IPS DF 6.9 (cell line): ENCODE measurements at regions not wholly inside any gene's neighbourhood (a gene's known extent, or its start where the extent isn't known, plus 50 kb on each side); places are given as distances from the start of the nearest gene placed in this dataset.
A peak's percentile ranks its signal among the peaks of the same experiment; 100 is the strongest.

Experiments used
- DNase-seq: peaks from one replicate; pipeline ENCODE4 v3.0.0-alpha.2; 2013; ENCODE audit warnings: low read depth, low spot score
- H3K27ac ChIP-seq: one replicate; pipeline ENCODE4 v1.5.1; 2013; ENCODE audit warnings: low read length, control low read depth
- H3K27me3 ChIP-seq: 2 replicates; pipeline ENCODE4 v1.6.1; 2013; ENCODE audit warnings: mild to moderate bottlenecking, low read length; ENCODE audit not compliant: control insufficient read depth, insufficient read depth
- H3K36me3 ChIP-seq: 2 replicates; pipeline ENCODE4 v1.6.1; 2013; ENCODE audit warnings: low read length; ENCODE audit not compliant: control insufficient read depth, insufficient read depth
- H3K4me1 ChIP-seq: 2 replicates; pipeline ENCODE4 v1.6.1; 2013; ENCODE audit warnings: low read length; ENCODE audit not compliant: control insufficient read depth, insufficient read depth
- H3K4me3 ChIP-seq: 2 replicates; pipeline ENCODE4 v1.5.1; 2013; ENCODE audit warnings: mild to moderate bottlenecking, low read length
- H3K9me3 ChIP-seq: 2 replicates; pipeline ENCODE4 v1.6.1; 2013; ENCODE audit warnings: low read length, inconsistent platforms; ENCODE audit not compliant: control insufficient read depth, insufficient read depth
- WGBS: extraction: QIAGEN DNeasy Blood & Tissue Kit; methylation state at CpG from one replicate; pipeline ENCODE4 v1.1.7; 2013; ENCODE audit warnings: mixed read lengths, missing lambda C conversion rate; ENCODE audit not compliant: insufficient read length, insufficient coverage; 5-methylcytosine and 5-hydroxymethylcytosine counted together

DNA sequence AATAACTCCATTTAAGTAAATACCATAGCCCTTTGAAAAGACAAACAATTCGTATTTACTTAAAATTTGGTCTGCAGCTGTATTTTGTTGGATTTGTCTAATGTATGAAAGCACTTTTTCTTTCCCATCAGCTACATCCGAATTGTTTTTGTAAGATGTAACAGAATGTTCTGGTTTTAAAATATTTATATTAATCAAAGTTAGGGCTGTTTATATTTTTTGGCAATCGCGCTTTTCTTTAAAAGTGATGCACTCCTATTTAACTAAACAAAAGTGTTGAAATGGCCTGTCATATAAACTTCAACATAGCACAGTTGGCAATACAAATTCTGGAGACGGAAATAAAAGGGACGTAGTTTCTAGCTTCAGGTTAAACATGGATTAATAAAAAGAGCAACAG is 216.3 kb upstream of the ADGRL2 start:
- no peaks in the 10 kb centered on the region for H3K4me1 ChIP-seq
- H3K4me3 ChIP-seq, result no peak overlapping the region
- H3K27ac ChIP-seq, result no peak overlapping the region
- H3K9me3 ChIP-seq, result no peaks in the 10 kb centered on the region
- no peaks in the 10 kb centered on the region for H3K36me3 ChIP-seq
- no peaks in the 10 kb centered on the region for H3K27me3 ChIP-seq
- DNase-seq, result no peak
- WGBS, result no CpG with 5 or more reads among the region's 6 CpGs

GRCh38 chr1:81583878-81584277 is 216.9 kb upstream of the ADGRL2 start:
- Histone ChIP-seq H3K27me3 (no peaks in the 10 kb centered on the region), H3K4me1 (no peaks in the 10 kb centered on the region), H3K27ac (no peak overlapping the region), H3K9me3 (no peaks in the 10 kb centered on the region), H3K36me3 (no peaks in the 10 kb centered on the region), H3K4me3 (no peak overlapping the region)
- no peak for DNase-seq
- WGBS, result no CpG with 5 or more reads among the region's 4 CpGs

DNA sequence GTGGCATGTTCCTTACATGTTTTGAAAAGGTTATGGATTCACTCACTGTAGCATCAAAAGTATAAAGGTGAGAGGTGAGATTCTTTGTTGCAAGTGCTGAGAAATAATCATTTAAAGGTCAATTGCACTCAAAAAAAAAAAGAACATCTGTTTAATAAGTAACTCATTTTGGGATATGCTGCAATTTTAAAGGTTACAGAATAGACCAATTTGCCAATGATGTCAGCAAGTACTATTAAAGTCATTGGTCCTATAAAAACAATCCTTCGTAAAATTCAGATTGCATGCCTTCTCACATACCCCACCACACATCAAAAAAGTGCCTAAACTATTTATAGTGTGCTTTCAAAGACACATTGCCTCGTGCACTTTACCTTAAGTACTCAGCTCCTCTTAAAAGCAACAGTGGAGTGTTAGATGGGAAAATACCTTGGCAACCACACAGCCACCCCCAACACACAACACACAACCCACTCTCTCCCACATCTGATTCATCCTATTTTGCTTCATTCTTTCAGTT is 218.2 kb upstream of the ADGRL2 start:
- Histone ChIP-seq H3K27ac (no peak overlapping the region), H3K27me3 (no peaks in the 10 kb centered on the region), H3K9me3 (no peaks in the 10 kb centered on the region), H3K4me3 (no peak overlapping the region), H3K36me3 (no peaks in the 10 kb centered on the region), H3K4me1 (no peaks in the 10 kb centered on the region)
- no CpG with 5 or more reads among the region's 2 CpGs for WGBS
- no peak for DNase-seq

GRCh38 chr1:81578867-81579266 is 221.9 kb upstream of the ADGRL2 start:
- H3K4me3 ChIP-seq, result no peak overlapping the region
- H3K9me3 ChIP-seq, result no peaks in the 10 kb centered on the region
- no peak overlapping the region for H3K27ac ChIP-seq
- H3K27me3 ChIP-seq, result no peaks in the 10 kb centered on the region
- peak; percentile 9 for DNase-seq
- no peaks in the 10 kb centered on the region for H3K36me3 ChIP-seq
- H3K4me1 ChIP-seq, result no peaks in the 10 kb centered on the region

- WGBS, result no CpG with 5 or more reads among the region's 7 CpGs
- Histone ChIP-seq H3K4me3 (no peak overlapping the region), H3K27ac (no peak overlapping the region), H3K4me1 (no peaks in the 10 kb centered on the region), H3K9me3 (no peaks in the 10 kb centered on the region), H3K27me3 (no peaks in the 10 kb centered on the region), H3K36me3 (no peaks in the 10 kb centered on the region)
- DNase-seq, result no peak
Observed at GRCh38 chr1:81577004-81577697, 223.6 kb upstream of the ADGRL2 start.

- Histone ChIP-seq H3K9me3 (no peaks in the 10 kb centered on the region), H3K36me3 (no peaks in the 10 kb centered on the region), H3K4me1 (no peaks in the 10 kb centered on the region), H3K4me3 (no peak overlapping the region), H3K27me3 (no peaks in the 10 kb centered on the region), H3K27ac (no peak overlapping the region)
- no CpG with 5 or more reads among the region's 2 CpGs for WGBS
- DNase-seq, result no peak
Observed at GRCh38 chr1:81574408-81574807, 226.3 kb upstream of the ADGRL2 start.

DNA sequence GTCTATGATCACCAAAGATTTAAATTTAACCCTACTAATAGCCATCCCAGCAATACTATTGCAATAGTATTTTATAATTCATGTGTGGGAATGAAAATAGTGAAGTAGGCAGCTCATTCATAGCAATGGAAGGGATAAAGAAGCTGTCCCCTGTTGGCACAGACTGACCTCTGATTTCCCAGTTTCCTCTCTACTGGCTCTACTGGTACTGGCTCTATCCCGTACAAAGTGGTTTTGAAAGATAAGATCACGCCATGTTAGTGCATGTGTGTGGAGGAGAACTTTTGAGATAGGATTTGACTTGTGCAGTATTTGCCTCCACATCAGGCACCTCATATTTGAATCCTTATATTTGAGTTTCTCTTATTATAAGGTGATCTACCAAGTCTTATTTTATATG is 227.3 kb upstream of the ADGRL2 start:
- H3K9me3 ChIP-seq, result no peaks in the 10 kb centered on the region
- no peak overlapping the region for H3K27ac ChIP-seq
- WGBS, result no CpG with 5 or more reads among the region's 2 CpGs
- no peak overlapping the region for H3K4me3 ChIP-seq
- no peak for DNase-seq
- no peaks in the 10 kb centered on the region for H3K4me1 ChIP-seq
- no peaks in the 10 kb centered on the region for H3K36me3 ChIP-seq
- no peaks in the 10 kb centered on the region for H3K27me3 ChIP-seq

DNA sequence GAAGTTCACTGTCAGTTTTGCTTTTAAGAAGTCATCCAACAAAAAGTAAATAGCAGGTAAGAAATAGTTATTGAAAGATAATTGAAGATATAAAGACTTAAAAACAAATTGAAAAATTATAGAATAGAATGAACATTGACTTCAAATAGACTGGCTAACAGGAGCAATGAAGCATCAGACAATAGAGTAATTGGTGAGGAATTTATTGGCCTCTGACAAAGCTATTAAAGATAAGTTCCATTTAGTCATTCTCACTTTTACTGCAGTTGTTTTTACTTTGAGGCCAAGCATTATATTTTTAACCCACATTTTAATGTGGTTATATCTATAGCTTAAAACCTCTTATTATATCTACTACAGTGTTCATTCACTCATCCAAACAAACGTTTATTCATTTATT is 228.8 kb upstream of the ADGRL2 start:
- H3K27me3 ChIP-seq, result no peaks in the 10 kb centered on the region
- no peaks in the 10 kb centered on the region for H3K9me3 ChIP-seq
- no peaks in the 10 kb centered on the region for H3K4me1 ChIP-seq
- DNase-seq, result no peak
- no peaks in the 10 kb centered on the region for H3K36me3 ChIP-seq
- no CpG with 5 or more reads among the region's 1 CpG for WGBS
- H3K27ac ChIP-seq, result no peak overlapping the region
- no peak overlapping the region for H3K4me3 ChIP-seq

GRCh38 chr1:81569761-81570160 is 231.0 kb upstream of the ADGRL2 start:
- Histone ChIP-seq H3K4me1 (no peaks in the 10 kb centered on the region), H3K4me3 (no peak overlapping the region), H3K27ac (no peak overlapping the region), H3K36me3 (no peaks in the 10 kb centered on the region), H3K9me3 (no peaks in the 10 kb centered on the region), H3K27me3 (no peaks in the 10 kb centered on the region)
- no CpG with 5 or more reads among the region's 1 CpG for WGBS
- DNase-seq, result no peak

DNA sequence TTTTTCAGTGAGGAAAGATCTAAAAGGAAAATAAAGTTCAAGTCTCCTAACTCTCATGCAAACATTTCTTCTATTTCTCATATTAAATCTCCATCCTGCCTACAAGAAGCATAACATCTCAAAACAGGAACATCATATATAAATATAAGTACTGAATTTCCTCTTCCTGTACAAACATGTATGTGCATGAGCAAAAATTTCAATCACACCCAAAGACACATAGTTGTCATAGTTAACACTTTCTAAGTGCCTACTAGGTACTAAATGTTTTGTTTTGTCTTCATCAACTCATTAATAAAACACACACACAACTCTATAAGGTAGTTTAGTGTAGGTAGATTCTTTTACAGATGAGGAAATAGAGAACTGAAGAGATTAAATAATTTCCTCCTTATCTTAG is 237.1 kb upstream of the ADGRL2 start:
- no peaks in the 10 kb centered on the region for H3K36me3 ChIP-seq
- H3K27me3 ChIP-seq, result no peaks in the 10 kb centered on the region; the same call in 1 of the 2 replicates
- no peaks in the 10 kb centered on the region for H3K9me3 ChIP-seq
- no peak for DNase-seq
- H3K4me3 ChIP-seq, result no peak overlapping the region
- H3K4me1 ChIP-seq, result no peaks in the 10 kb centered on the region
- no peak overlapping the region for H3K27ac ChIP-seq

DNA sequence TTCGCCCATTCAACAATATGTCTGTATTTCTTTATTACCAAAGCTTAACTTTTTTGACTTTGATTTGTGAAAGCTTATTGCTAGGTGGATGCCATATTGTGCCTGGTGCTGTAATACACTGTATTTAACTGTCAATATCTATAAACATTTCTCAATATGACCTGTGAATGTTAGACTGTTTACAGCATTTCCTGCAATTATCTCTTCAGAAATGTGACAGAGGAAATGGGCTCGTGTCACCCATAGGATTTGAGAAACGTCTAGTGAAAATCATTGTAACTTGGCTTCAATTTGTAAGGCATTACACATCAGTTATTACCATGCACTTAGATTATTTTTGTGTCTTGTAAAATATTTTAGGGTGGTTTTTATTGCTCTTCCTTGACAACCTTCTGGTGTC is 237.8 kb upstream of the ADGRL2 start:
- no peak overlapping the region for H3K27ac ChIP-seq
- no peak overlapping the region for H3K4me3 ChIP-seq
- no peak for DNase-seq
- H3K4me1 ChIP-seq, result no peaks in the 10 kb centered on the region
- no peaks in the 10 kb centered on the region for H3K36me3 ChIP-seq
- H3K27me3 ChIP-seq, result no peaks in the 10 kb centered on the region; the same call in 1 of the 2 replicates
- no peaks in the 10 kb centered on the region for H3K9me3 ChIP-seq
- WGBS, result 100% methylated on average over 1 of the region's 3 CpGs
